Renal pelvis (tissue), 1 donor: ENCODE measurements at regions not wholly inside any gene's neighbourhood (a gene's known extent, or its start where the extent isn't known, plus 50 kb on each side); places are given as distances from the start of the nearest gene placed in this dataset.
A peak's percentile ranks its signal among the peaks of the same experiment; 100 is the strongest.

ENCODE experiments used
- DNase-seq: peaks from one replicate; pipeline ENCODE4 v3.0.0-alpha.2; 2013

- DNase-seq: no peak
These were observed 357.6 kb upstream of the CWC22 start for GRCh38 chr2:180364719-180365118.

- DNase-seq: no peak
These were observed 353.2 kb upstream of the CWC22 start for GRCh38 chr2:180360283-180360618.

GRCh38 chr2:180359522-180360282 is 352.6 kb upstream of the CWC22 start:
- DNase-seq: no peak

- DNase-seq: no peak
These were observed 351.4 kb upstream of the CWC22 start for GRCh38 chr2:180358458-180358857.

GRCh38 chr2:180356676-180357075 is 349.6 kb upstream of the CWC22 start:
- no peak for DNase-seq

GRCh38 chr2:180352620-180353019 is 345.5 kb upstream of the CWC22 start:
- DNase-seq: no peak

- DNase-seq: no peak
These were observed 342.7 kb upstream of the CWC22 start for GRCh38 chr2:180349809-180350208.

GRCh38 chr2:180343528-180344345 is 336.6 kb upstream of the CWC22 start:
- no peak for DNase-seq

GRCh38 chr2:180337136-180337535 is 330.0 kb upstream of the CWC22 start:
- DNase-seq: no peak

GRCh38 chr2:180336550-180336949 is 329.5 kb upstream of the CWC22 start:
- no peak for DNase-seq

GRCh38 chr2:180334514-180334913 is 327.4 kb upstream of the CWC22 start:
- DNase-seq: no peak

GRCh38 chr2:180328795-180329422 is 321.8 kb upstream of the CWC22 start:
- no peak for DNase-seq

GRCh38 chr2:180327185-180327584 is 320.1 kb upstream of the CWC22 start:
- DNase-seq: no peak

- peak; percentile 35 for DNase-seq
These were observed 318.5 kb upstream of the CWC22 start for GRCh38 chr2:180325416-180326120.

- DNase-seq: no peak
These were observed 317.1 kb upstream of the CWC22 start for GRCh38 chr2:180324182-180324581.

GRCh38 chr2:180322781-180323180 is 315.7 kb upstream of the CWC22 start:
- DNase-seq: no peak

- DNase-seq: no peak
These were observed 312.7 kb upstream of the CWC22 start for GRCh38 chr2:180319586-180320405.

GRCh38 chr2:180314086-180314485 is 307.0 kb upstream of the CWC22 start:
- no peak for DNase-seq

- DNase-seq: no peak
These were observed 305.4 kb upstream of the CWC22 start for GRCh38 chr2:180312542-180312941.

GRCh38 chr2:180307096-180307495 is 300.0 kb upstream of the CWC22 start:
- DNase-seq: no peak

GRCh38 chr2:180306346-180306745 is 299.2 kb upstream of the CWC22 start:
- DNase-seq: no peak
